ENCODE measurements at regions not wholly inside any gene's neighbourhood (a gene's known extent, or its start where the extent isn't known, plus 50 kb on each side); places are given as distances from the start of the nearest gene placed in this dataset.

DNA sequence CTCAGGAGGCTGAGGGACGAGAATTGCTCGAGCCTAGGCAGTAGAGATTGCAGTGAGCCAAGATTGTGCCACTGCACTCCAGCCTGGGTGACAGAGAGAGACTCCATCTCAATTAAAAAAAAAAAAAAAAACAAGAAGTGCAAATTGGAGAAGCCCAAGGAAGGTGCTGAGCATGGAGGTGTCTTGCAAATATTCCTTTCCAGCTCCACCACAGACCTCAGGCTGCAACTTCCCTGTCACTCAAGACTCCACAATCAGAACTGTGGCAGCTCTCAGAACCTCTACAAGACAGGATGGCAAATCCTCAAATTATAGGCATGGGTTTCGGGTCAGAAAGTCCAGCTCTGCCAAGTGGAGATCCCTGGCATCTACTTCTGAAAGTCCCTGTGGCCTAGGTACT is 104.4 kb upstream of the TIAM1 start:
- TF ChIP-seq, protein P1, sequence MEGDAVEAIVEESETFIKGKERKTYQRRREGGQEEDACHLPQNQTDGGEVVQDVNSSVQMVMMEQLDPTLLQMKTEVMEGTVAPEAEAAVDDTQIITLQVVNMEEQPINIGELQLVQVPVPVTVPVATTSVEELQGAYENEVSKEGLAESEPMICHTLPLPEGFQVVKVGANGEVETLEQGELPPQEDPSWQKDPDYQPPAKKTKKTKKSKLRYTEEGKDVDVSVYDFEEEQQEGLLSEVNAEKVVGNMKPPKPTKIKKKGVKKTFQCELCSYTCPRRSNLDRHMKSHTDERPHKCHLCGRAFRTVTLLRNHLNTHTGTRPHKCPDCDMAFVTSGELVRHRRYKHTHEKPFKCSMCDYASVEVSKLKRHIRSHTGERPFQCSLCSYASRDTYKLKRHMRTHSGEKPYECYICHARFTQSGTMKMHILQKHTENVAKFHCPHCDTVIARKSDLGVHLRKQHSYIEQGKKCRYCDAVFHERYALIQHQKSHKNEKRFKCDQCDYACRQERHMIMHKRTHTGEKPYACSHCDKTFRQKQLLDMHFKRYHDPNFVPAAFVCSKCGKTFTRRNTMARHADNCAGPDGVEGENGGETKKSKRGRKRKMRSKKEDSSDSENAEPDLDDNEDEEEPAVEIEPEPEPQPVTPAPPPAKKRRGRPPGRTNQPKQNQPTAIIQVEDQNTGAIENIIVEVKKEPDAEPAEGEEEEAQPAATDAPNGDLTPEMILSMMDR (conservative IDR thresholded peaks at IDR 0.05; ENCODE audit: low read length) = no peak
- DNase-seq (ENCODE audit: low read depth) = no peak
- H3K4me3 ChIP-seq (ENCODE audit: low read length) = no peak overlapping the region

DNA sequence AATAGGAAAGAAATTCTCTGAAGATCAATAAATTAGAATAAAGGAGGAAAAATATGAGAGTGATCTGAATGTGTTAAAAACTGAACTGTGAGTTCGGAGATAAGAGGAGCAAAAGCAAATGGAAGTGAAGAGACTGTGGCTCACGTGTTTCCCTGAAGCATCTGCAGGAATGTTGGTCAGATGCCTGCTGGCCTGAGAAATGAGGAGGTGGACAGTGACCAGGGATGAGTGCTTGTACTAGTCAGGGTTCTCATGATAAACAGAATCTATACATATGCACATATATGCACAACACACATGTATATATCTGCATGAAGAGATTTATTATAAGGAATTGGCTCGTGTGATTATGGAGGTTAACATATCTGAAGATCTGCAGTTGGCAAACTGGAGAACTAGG is 103.4 kb upstream of the TIAM1 start:
- DNase-seq (ENCODE audit: low read depth) = peak; percentile 2
- TF ChIP-seq, protein P1 (conservative IDR thresholded peaks at IDR 0.05; ENCODE audit: low read length) = no peak
- no peak overlapping the region for H3K4me3 ChIP-seq (ENCODE audit: low read length)

DNA sequence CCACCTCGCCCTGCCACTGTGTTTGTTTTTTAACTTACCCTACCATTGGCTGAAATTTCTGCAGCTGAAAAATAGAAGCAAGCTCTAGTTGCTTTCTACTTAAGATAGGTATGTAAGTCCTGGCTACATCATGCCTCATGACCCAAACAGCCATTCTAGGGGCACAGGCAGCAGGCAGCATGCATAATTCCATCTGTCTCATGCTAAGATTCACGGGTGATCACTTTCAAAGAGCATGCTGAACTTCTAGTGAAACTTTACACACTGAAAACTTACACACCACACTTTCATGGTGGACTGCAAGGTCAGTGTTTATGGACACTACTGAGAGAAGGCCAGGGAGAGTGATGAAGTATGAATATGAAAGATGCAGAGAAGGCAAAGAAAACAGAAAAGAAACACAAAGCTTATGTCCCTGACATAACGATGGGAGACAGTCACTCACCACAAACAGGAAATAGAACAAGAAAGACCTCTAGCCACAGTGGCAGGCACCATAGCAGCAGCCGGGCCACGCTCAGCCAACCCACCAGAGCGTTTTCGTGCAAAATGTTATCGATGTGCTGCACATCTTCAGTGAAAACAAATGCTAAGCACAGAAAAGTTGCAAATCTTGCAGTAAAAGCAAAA is 102.3 kb upstream of the TIAM1 start:
- TF ChIP-seq, protein P1 (conservative IDR thresholded peaks at IDR 0.05; ENCODE audit: low read length) = no peak
- H3K4me3 ChIP-seq (ENCODE audit: low read length) = no peak overlapping the region
- no peak for DNase-seq (ENCODE audit: low read depth)

GRCh38 chr21:31445137-31445536 is 101.1 kb upstream of the TIAM1 start:
- no peak overlapping the region for H3K4me3 ChIP-seq (ENCODE audit: low read length)
- TF ChIP-seq, protein P1 (conservative IDR thresholded peaks at IDR 0.05; ENCODE audit: low read length) = no peak
- no peak for DNase-seq (ENCODE audit: low read depth)

GRCh38 chr21:31443736-31444521 is 99.9 kb upstream of the TIAM1 start:
- DNase-seq (ENCODE audit: low read depth) = peak; percentile 9
- no peak overlapping the region for H3K4me3 ChIP-seq (ENCODE audit: low read length)
- TF ChIP-seq, protein P1 (conservative IDR thresholded peaks at IDR 0.05; ENCODE audit: low read length) = no peak

- TF ChIP-seq, protein P1 (conservative IDR thresholded peaks at IDR 0.05; ENCODE audit: low read length) = no peak
- no peak overlapping the region for H3K4me3 ChIP-seq (ENCODE audit: low read length)
- DNase-seq (ENCODE audit: low read depth) = no peak
These were observed 98.3 kb upstream of the TIAM1 start for GRCh38 chr21:31442339-31442738.

- no peak for DNase-seq (ENCODE audit: low read depth)
- TF ChIP-seq, protein P1 (conservative IDR thresholded peaks at IDR 0.05; ENCODE audit: low read length) = no peak
- H3K4me3 ChIP-seq (ENCODE audit: low read length) = no peak overlapping the region
These were observed 85.4 kb upstream of the TIAM1 start for GRCh38 chr21:31429506-31429905.
